Omental fat pad (tissue), 3 donors: ENCODE measurements at regions not wholly inside any gene's neighbourhood (a gene's known extent, or its start where the extent isn't known, plus 50 kb on each side); places are given as distances from the start of the nearest gene placed in this dataset.

Source experiments
- ATAC-seq: fragments of 150-250 bp; one replicate; pipeline ENCODE4 v1.9.1; 2016; ENCODE audit warnings: mild to moderate bottlenecking, moderate library complexity; ENCODE audit not compliant: low FRiP score
- DNase-seq: peaks from one replicate; pipeline ENCODE4 v3.0.0-alpha.2; 2019; ENCODE audit warnings: low spot score
- TF ChIP-seq, protein P1 (sequence below), 3 donors: fragments of 450-650 bp; IDR thresholded peaks; one replicate each; pipeline ENCODE4 v1.5.1; 2016 to 2017; ENCODE audit warnings: antibody characterized with exemption in 3 of 3, mild to moderate bottlenecking in 3 of 3, moderate library complexity in 2 of 3

DNA sequence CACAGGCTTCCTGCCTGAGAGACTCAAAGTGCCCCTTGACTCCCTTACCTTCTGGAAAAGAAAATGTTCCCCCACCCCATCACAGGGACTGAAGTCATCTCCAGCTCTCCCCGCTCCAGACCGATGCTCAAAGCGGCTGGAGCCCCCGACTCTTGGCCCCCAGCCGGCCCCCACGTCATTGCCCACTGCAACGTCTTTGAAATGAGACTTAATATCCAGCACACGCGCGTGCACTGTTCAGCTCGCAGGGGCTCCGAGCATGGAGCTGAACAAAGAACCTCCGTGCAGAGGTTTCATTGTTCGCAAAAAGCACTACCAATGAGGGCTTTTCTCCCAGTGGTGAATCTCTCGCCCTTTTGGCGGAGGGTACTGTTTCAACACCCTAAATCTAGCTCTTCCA is 313.4 kb upstream of the SORL1-AS1 start:
- no peak for ATAC-seq
- no peak for DNase-seq
- TF ChIP-seq, protein P1, sequence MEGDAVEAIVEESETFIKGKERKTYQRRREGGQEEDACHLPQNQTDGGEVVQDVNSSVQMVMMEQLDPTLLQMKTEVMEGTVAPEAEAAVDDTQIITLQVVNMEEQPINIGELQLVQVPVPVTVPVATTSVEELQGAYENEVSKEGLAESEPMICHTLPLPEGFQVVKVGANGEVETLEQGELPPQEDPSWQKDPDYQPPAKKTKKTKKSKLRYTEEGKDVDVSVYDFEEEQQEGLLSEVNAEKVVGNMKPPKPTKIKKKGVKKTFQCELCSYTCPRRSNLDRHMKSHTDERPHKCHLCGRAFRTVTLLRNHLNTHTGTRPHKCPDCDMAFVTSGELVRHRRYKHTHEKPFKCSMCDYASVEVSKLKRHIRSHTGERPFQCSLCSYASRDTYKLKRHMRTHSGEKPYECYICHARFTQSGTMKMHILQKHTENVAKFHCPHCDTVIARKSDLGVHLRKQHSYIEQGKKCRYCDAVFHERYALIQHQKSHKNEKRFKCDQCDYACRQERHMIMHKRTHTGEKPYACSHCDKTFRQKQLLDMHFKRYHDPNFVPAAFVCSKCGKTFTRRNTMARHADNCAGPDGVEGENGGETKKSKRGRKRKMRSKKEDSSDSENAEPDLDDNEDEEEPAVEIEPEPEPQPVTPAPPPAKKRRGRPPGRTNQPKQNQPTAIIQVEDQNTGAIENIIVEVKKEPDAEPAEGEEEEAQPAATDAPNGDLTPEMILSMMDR (IDR thresholded peaks at IDR 0.05) = no peak

DNA sequence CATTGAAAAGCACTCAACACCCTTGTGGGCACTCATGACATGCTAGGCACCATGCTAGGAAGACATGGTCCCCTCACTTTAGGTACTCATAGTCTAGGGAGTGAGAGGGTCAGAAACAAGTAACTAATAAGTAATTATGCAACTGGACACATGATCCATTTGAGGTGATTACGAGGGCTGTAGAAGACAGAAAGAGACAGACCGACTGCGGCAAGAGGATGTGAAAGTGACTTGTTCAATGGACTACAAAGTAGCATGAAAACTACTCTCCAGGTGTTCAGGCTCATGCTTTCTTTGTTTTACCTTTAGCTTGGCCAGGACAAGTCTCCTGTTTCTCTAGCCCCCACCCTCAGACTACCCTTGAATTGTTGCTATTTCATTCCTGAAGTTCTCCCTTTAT is 310.8 kb upstream of the SORL1-AS1 start:
- DNase-seq (no peak), ATAC-seq (no peak)
- TF ChIP-seq, protein P1 (IDR thresholded peaks at IDR 0.05) = no peak

DNA sequence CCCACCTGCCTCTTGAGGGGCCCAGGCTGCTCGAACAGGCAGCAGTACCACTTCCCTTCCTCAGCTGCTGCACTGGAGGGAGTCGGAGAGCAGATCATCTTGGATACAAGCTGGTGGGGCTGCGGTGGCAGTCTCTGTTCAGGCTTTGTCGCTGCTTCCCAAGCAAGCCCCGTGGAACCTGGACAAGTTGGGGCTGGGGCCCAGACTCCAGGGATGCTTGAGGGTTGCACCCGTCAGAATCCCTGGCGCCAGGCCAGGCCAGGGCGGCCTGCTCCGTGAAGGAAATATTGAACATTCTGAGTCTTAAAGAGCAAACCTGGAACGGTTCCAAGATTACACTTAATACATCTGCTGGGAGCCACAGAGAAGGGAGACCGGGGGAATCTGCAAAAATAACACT is 310.1 kb upstream of the SORL1-AS1 start:
- ATAC-seq (no peak), DNase-seq (no peak)
- TF ChIP-seq, protein P1 (IDR thresholded peaks at IDR 0.05) = no peak

DNA sequence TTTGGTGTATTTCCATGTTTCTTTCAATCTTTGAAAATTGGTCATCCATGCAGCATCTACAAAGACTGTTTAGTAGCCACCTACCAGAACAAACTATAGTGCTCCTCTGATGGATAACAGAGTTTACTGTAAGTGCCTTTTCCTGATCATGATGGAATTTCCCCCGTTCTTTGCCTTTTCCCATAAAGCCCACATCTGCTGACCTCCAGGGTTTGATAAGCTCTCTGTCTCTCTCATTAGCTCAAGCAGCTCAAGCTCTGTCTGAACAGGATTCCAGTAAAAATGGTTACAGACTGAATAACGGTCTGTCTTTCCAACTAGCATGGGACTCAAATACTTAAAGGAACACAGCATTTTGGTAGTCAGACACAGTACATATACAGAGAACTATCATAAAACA is 308.4 kb upstream of the SORL1-AS1 start:
- TF ChIP-seq, protein P1 (IDR thresholded peaks at IDR 0.05) = no peak
- no peak for DNase-seq
- ATAC-seq = no peak

DNA sequence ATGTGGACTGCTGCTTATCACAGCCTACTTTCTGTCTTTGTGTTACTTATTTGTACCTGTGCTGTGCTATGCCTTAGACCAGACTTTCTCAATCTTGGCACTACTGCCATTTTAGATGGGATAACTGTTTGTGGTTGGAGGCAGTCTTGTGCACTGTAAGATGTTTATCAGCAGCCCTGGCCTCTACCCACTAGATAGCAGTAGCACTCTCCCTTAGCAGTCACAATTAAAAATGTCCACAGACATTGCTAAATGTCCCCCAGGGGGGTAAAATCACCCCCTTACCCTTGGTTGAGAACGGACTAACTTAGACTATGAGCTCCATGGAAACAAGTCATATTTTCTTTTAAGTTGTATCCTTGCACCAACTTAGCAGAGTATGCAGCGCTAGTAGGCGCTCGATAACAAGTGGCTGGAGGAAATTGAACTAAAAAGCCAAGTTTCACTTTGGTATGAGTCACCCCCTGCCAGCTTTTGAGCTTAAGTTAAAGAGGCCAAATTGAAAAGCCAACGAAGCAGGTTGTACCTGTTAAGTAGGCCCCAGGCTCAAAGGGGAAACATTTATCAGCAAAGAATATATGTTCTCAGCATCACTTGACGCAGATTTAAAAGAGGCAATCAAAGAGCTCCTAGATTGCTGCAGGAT is 304.8 kb upstream of the SORL1-AS1 start:
- TF ChIP-seq, protein P1 (IDR thresholded peaks at IDR 0.05) = no peak
- DNase-seq (no peak), ATAC-seq (no peak)

DNA sequence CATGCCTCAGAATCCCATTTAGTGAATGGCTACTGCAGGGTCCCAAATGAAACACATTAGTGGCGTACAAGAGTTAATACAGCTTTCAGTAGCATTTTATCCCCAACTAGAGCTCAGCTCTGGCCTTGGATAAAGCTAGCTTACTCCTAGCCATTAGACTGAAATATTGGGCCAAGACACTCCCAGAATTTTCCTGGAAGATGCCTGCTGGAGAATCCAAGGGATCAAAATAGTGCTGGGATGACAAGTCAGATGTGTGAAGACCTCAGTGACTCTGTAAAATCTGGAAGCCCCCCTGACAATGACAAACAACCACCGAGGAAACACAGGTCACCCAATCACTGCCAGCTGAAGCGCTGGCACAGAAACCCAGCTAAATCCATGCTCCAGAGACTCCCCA is 303.1 kb upstream of the SORL1-AS1 start:
- no peak for ATAC-seq
- DNase-seq = no peak
- TF ChIP-seq, protein P1 (IDR thresholded peaks at IDR 0.05) = no peak

DNA sequence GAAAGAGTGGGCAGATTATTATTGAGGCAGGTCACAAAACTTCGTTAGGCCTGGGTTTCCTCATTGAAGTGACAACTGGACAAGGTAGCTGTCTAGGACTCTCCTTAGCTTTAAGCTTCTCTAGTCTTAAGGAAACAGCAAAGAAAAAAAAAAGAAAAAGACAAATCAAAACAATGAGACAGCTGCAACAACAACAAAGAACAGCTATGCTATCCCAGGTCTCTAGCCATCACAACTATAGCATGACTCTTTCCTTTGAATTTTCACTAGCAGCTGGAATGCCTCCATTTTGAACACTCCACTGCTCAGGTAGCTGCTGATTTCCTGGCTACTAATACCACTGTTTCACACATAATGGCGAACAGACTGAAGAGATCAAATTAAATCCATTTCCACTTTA is 302.4 kb upstream of the SORL1-AS1 start:
- ATAC-seq (no peak), DNase-seq (no peak)
- TF ChIP-seq, protein P1 (IDR thresholded peaks at IDR 0.05) = no peak
